Astrocyte of the cerebellum (primary cell): ENCODE measurements at regions not wholly inside any gene's neighbourhood (a gene's known extent, or its start where the extent isn't known, plus 50 kb on each side); places are given as distances from the start of the nearest gene placed in this dataset.

ENCODE experiments used
- DNase-seq: peaks from one replicate; pipeline ENCODE4 v3.0.0-alpha.2; 2011; ENCODE audit warnings: low read depth
- H3K4me3 ChIP-seq: 2 replicates; pipeline ENCODE4 v1.5.1; 2011; ENCODE audit warnings: mild to moderate bottlenecking, low read depth, low read length, moderate library complexity
- in situ Hi-C: cut with HindIII; loops from 2 replicates; pipeline ENCODE4 v1.10.0; 2017; ENCODE audit warnings: low sequenced_read_pairs
- TF ChIP-seq, protein P1 (sequence below): IDR thresholded peaks from 2 replicates; pipeline ENCODE4 v1.5.1; 2012; ENCODE audit warnings: low read length, low read depth, moderate library complexity, mild to moderate bottlenecking; ENCODE audit errors: missing control alignments

DNA sequence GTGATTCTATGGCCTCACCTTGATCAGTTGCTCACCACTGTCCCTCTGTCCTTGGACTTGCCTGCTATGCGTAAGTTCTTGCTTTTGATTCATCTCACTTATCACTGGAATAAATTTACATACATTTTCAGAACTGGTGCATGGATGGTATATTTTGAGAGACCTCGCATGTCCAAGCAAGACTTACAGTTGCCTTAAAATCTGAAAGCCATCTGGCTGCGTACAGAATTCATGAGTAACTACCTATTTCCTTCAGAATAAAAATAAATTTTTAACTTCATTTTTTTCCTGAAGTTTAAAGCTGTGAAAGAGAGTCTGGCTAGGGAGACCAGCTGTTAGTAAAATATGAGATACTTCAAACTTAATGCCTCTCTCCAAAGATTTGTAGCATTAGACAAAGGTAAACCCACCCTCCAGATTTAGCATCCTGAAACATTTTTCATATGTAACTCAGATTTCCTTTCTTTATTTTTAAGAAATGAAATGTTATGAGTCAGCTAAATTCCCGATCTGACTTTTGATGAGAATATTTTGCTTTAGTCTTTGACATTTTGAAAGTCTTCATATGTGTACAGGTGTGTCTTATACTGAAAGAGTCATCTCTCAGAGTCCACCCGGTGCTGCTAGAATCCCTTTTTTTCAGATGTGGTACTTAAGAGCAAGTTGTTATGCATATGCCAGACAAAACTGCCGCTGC, 136.4 kb upstream of the CELF2 start:
- no peak overlapping the region for H3K4me3 ChIP-seq
- no peak for DNase-seq
- in situ Hi-C loops, result no loop called here
- TF ChIP-seq, protein P1, sequence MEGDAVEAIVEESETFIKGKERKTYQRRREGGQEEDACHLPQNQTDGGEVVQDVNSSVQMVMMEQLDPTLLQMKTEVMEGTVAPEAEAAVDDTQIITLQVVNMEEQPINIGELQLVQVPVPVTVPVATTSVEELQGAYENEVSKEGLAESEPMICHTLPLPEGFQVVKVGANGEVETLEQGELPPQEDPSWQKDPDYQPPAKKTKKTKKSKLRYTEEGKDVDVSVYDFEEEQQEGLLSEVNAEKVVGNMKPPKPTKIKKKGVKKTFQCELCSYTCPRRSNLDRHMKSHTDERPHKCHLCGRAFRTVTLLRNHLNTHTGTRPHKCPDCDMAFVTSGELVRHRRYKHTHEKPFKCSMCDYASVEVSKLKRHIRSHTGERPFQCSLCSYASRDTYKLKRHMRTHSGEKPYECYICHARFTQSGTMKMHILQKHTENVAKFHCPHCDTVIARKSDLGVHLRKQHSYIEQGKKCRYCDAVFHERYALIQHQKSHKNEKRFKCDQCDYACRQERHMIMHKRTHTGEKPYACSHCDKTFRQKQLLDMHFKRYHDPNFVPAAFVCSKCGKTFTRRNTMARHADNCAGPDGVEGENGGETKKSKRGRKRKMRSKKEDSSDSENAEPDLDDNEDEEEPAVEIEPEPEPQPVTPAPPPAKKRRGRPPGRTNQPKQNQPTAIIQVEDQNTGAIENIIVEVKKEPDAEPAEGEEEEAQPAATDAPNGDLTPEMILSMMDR, result no peak

DNA sequence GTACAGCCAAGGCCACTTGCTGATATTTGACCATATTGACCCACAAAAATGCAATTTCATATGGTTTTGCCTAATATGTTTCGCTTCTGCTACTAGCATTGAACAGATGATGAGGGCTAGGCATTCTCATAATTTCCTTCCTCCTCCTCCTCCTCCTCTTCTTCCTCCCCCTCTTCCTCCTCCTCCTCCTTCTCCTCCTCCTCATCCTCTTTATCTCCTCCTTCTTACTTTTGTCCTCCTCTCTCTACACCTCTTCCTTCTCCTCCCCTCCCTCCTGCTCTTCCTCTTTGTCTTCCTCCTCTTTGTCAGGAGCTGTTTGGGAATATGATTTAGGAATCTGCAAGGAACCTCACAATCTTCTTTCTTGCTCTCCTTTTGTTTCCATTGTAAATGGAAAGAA, 133.9 kb upstream of the CELF2 start:
- DNase-seq, result no peak
- TF ChIP-seq, protein P1, result no peak
- no peak overlapping the region for H3K4me3 ChIP-seq
- in situ Hi-C loops, result no loop called here

DNA sequence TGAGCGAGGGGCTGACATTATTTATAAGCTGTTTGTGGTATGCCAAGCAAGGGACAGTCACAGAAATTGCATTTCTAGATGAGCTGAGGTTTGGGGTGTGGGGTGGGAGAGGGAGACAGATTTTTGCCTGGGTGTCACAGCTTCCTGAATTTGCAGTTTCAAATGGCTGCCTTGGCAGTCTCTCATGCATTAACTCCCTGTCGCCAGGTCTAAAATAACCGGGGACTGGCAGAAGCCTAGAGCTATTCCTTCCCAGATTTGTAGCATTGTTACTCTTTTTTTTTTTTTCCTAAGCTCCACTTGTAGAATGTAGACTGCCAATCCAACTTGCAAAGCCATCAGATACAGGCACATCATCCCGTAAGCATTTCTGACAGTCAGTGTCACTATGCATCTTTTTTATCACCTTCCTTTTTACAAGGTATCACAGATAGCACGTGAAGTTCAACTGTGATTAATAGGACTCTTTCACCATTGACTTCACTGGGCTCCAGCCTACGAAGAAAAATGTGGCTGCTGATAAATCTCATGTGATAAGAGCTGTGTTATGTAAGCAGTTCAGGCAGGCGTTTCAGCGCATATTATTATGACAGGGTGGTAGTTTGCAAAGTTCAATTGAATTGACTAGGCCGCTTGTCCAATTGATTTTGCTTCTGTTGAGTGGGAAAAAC, 130.7 kb upstream of the CELF2 start:
- TF ChIP-seq, protein P1, result no peak
- no peak for DNase-seq
- in situ Hi-C loops, result no loop called here
- no peak overlapping the region for H3K4me3 ChIP-seq

DNA sequence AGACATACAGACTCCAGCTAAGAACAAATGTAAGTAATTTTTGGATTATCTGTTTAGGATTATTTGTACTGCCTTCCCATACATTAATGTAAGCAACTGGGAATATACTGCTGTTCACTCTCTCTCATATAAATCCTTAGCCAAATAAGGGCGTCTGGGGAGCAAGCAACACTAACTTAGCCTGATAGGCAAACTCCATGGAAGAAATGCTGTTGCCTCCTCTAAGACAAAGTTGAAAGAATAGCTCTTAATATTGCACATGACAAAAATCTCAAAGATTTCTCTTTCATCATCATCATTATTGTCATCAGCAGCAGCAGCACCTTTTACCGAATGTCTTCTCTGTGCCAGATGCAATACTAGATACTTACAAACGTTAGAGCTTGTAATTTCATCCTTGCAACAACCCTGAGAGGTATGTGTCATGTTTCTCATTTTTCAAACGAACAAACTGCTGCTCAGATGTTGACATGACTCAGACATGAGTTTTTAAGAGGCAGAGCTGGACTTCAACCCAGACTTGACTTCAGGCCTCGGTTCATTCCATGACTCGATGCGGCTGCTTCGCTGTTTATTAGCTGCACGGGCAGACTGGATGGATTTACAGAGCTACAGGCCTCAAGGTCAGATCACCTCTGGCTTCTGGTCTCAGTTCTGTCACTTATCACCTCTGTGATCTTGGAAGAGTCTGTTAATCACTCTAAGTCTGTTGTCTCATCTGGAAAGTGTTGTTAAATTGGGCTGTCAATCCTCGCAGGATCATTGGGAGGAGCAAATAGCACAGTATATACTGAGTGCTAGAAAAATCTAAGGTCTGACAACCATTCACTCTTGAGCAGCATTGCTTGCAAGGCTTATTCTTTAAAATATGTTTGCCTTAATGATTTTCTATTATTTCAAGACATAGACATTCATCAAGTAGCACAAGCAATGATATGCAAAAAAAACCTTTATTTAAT, 126.3 kb upstream of the CELF2 start:
- in situ Hi-C loops, result no loop called here
- TF ChIP-seq, protein P1, result no peak
- DNase-seq, result no peak
- no peak overlapping the region for H3K4me3 ChIP-seq

DNA sequence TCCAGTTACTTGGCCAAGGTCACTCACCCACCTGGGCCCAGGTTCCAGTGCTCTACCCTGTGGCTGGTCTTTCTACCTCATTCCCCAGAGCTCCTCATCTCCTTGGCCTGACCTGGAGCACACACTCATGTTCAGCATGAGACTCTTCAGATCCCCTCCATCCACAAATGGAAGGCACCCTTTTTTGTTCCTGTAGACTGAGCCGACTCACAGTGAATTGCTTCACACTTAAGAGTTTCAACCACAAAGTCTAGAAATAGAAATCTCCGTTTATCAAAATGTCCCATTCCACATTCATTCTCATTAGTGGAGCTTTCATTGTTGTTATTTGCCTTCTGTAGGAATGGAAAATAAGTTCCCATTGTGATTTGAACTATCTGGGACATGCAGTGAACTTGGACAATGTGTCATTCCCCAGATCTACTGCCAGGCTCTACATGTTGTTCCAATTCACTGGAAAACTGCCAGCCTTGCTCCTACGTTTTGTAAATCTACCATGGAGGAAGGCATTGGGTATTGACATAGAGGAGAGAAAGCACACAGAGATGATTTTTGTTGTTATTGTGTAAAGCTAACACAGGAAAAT, 125.3 kb upstream of the CELF2 start:
- DNase-seq, result no peak
- in situ Hi-C loops, result no loop called here
- H3K4me3 ChIP-seq, result no peak overlapping the region
- TF ChIP-seq, protein P1, result no peak

DNA sequence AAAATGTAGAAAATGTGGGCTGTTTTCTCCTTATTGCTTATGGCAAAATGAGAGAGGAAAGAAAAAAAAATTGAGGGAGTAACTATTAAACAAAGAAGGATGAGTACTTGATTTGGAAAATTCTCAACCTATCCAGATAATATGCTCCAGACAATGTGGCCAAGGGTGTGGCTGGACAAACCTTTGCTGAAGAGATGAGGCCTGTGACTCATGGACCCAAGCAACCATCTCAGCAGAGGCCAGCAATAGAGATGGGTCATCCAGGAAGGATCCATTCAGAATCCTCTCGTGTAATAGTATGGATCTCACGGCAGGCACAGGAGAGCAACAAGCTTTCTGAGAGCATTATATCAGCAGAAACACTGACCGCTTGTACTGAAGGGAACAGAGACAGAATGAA, 120.3 kb upstream of the CELF2 start:
- in situ Hi-C loops, result no loop called here

More for the DNA sequence above, 120.3 kb upstream of the CELF2 start:
- DNase-seq, result no peak
- no peak overlapping the region for H3K4me3 ChIP-seq
- TF ChIP-seq, protein P1, result no peak
